Panc1 (cell line): ENCODE measurements at regions not wholly inside any gene's neighbourhood (a gene's known extent, or its start where the extent isn't known, plus 50 kb on each side); places are given as distances from the start of the nearest gene placed in this dataset.

ENCODE experiments used
- POLR2AphosphoS5 ChIP-seq: IDR thresholded peaks from 2 replicates; pipeline ENCODE4 v1.6.1; 2012; ENCODE audit warnings: mild to moderate bottlenecking, low read depth, low read length, moderate library complexity
- TCF7L2 ChIP-seq: IDR thresholded peaks from 2 replicates; pipeline ENCODE4 v1.6.1; 2011; ENCODE audit warnings: mild to moderate bottlenecking, low read depth, low read length, inconsistent platforms
- TF ChIP-seq, protein P1 (sequence below): fragments of 450-650 bp; IDR thresholded peaks from 2 replicates; pipeline ENCODE4 v1.5.1; 2017; ENCODE audit warnings: mild to moderate bottlenecking
- TF ChIP-seq, protein P2 (sequence below), 2 experiments: IDR thresholded peaks; 2 replicates each; pipeline ENCODE4 v1.6.1; 2011 to 2012; ENCODE audit warnings: low read depth in 2 of 2, control low read depth in 1 of 2, low read length in 1 of 2, mild to moderate bottlenecking in 1 of 2, moderate library complexity in 1 of 2; ENCODE audit not compliant: insufficient read depth in 1 of 2

DNA sequence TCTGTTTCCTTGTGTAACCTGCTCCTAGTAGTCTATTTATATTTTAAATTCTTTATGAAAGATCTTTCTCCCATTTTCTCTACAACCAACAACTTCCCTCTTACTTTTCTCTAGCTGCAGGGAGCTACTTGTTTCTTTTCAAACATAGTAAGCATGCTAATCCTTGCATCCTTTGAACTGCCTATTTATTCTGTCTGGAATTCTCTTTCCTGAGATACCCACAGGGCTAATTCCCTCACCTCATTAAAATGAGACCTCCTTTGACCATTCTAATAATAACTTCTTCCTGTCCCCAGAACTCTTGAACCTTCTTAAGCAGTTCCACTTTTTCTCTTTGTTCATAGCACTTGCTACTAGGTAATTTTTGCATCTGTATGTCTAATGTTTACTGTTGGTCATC lies 620.6 kb upstream of the CDH18 start:
- TF ChIP-seq, protein P1, sequence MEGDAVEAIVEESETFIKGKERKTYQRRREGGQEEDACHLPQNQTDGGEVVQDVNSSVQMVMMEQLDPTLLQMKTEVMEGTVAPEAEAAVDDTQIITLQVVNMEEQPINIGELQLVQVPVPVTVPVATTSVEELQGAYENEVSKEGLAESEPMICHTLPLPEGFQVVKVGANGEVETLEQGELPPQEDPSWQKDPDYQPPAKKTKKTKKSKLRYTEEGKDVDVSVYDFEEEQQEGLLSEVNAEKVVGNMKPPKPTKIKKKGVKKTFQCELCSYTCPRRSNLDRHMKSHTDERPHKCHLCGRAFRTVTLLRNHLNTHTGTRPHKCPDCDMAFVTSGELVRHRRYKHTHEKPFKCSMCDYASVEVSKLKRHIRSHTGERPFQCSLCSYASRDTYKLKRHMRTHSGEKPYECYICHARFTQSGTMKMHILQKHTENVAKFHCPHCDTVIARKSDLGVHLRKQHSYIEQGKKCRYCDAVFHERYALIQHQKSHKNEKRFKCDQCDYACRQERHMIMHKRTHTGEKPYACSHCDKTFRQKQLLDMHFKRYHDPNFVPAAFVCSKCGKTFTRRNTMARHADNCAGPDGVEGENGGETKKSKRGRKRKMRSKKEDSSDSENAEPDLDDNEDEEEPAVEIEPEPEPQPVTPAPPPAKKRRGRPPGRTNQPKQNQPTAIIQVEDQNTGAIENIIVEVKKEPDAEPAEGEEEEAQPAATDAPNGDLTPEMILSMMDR: no peak
- TF ChIP-seq POLR2AphosphoS5 (no peak), TCF7L2 (no peak)
- TF ChIP-seq, protein P2, sequence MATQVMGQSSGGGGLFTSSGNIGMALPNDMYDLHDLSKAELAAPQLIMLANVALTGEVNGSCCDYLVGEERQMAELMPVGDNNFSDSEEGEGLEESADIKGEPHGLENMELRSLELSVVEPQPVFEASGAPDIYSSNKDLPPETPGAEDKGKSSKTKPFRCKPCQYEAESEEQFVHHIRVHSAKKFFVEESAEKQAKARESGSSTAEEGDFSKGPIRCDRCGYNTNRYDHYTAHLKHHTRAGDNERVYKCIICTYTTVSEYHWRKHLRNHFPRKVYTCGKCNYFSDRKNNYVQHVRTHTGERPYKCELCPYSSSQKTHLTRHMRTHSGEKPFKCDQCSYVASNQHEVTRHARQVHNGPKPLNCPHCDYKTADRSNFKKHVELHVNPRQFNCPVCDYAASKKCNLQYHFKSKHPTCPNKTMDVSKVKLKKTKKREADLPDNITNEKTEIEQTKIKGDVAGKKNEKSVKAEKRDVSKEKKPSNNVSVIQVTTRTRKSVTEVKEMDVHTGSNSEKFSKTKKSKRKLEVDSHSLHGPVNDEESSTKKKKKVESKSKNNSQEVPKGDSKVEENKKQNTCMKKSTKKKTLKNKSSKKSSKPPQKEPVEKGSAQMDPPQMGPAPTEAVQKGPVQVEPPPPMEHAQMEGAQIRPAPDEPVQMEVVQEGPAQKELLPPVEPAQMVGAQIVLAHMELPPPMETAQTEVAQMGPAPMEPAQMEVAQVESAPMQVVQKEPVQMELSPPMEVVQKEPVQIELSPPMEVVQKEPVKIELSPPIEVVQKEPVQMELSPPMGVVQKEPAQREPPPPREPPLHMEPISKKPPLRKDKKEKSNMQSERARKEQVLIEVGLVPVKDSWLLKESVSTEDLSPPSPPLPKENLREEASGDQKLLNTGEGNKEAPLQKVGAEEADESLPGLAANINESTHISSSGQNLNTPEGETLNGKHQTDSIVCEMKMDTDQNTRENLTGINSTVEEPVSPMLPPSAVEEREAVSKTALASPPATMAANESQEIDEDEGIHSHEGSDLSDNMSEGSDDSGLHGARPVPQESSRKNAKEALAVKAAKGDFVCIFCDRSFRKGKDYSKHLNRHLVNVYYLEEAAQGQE (IDR thresholded peaks at IDR 0.05; ENCODE audit: insufficient read depth in 1 of 2, low read depth in 2 of 2, low read length in 1 of 2): no peak
